Mesendoderm (in vitro differentiated cells): ENCODE measurements at regions not wholly inside any gene's neighbourhood (a gene's known extent, or its start where the extent isn't known, plus 50 kb on each side); places are given as distances from the start of the nearest gene placed in this dataset.

Experiments used
- DNase-seq: peaks from one replicate; pipeline ENCODE4 v3.0.0; 2013
- H2AK5ac ChIP-seq: 2 replicates; pipeline ENCODE4 v1.6.1; 2013; ENCODE audit warnings: low read length, inconsistent platforms
- H2BK120ac ChIP-seq: 2 replicates; pipeline ENCODE4 v1.6.1; 2013; ENCODE audit warnings: low read depth, mild to moderate bottlenecking, low read length, moderate library complexity, mixed read lengths
- H2BK15ac ChIP-seq: replicated peaks from 2 replicates; pipeline ENCODE4 v1.6.1; 2013; ENCODE audit warnings: low read depth, mild to moderate bottlenecking, moderate library complexity
- H2BK5ac ChIP-seq: 2 replicates; pipeline ENCODE4 v1.6.1; 2013; ENCODE audit warnings: low read length, inconsistent platforms
- H3K18ac ChIP-seq: 2 replicates; pipeline ENCODE4 v1.6.1; 2013; ENCODE audit warnings: mild to moderate bottlenecking, low read length, mixed read lengths
- H3K23ac ChIP-seq: one replicate; pipeline ENCODE4 v1.6.1; 2013; ENCODE audit warnings: low read length
- H3K27ac ChIP-seq: 2 replicates; pipeline ENCODE4 v1.5.1; 2013; ENCODE audit warnings: low read depth, mild to moderate bottlenecking, inconsistent platforms, low read length, moderate library complexity
- H3K27me3 ChIP-seq: 2 replicates; pipeline ENCODE4 v1.6.1; 2013; ENCODE audit warnings: low read length, control low read depth, mild to moderate bottlenecking, inconsistent platforms; ENCODE audit not compliant: insufficient read depth, poor library complexity
- H3K36me3 ChIP-seq: 2 replicates; pipeline ENCODE4 v1.6.1; 2013; ENCODE audit warnings: low read length, inconsistent platforms; ENCODE audit not compliant: control insufficient read depth, insufficient read depth
- H3K4ac ChIP-seq: one replicate; pipeline ENCODE4 v1.6.1; 2013; ENCODE audit warnings: low read depth, mild to moderate bottlenecking, low read length, moderate library complexity
- H3K4me1 ChIP-seq: 2 replicates; pipeline ENCODE4 v1.6.1; 2013; ENCODE audit warnings: low read depth, low read length, inconsistent platforms; ENCODE audit not compliant: control insufficient read depth
- H3K4me2 ChIP-seq: 2 replicates; pipeline ENCODE4 v1.6.1; 2013; ENCODE audit warnings: low read length
- H3K4me3 ChIP-seq: 2 replicates; pipeline ENCODE4 v1.5.1; 2013; ENCODE audit warnings: mild to moderate bottlenecking, low read length
- H3K56ac ChIP-seq: one replicate; pipeline ENCODE4 v1.6.1; 2013; ENCODE audit warnings: low read length
- H3K79me1 ChIP-seq: 2 replicates; pipeline ENCODE4 v1.6.1; 2013; ENCODE audit warnings: low read length, inconsistent platforms
- H3K79me2 ChIP-seq: 2 replicates; pipeline ENCODE4 v1.6.1; 2013; ENCODE audit warnings: mild to moderate bottlenecking, low read length; ENCODE audit not compliant: control insufficient read depth, insufficient read depth
- H3K9ac ChIP-seq: 2 replicates; pipeline ENCODE4 v1.6.1; 2013; ENCODE audit warnings: low read length, inconsistent platforms
- H4K5ac ChIP-seq: one replicate; pipeline ENCODE4 v1.6.1; 2013; ENCODE audit warnings: low read length
- H4K8ac ChIP-seq: one replicate; pipeline ENCODE4 v1.6.1; 2013; ENCODE audit warnings: low read depth, mild to moderate bottlenecking, control low read depth, low read length, moderate library complexity
- WGBS: extraction: QIAGEN DNeasy Blood & Tissue Kit; methylation state at CpG from one replicate; pipeline ENCODE4 v1.1.7; 2013; ENCODE audit warnings: low lambda C conversion rate, missing lambda C conversion rate; ENCODE audit not compliant: insufficient coverage; ENCODE audit errors: extremely low coverage; 5-methylcytosine and 5-hydroxymethylcytosine counted together

DNA sequence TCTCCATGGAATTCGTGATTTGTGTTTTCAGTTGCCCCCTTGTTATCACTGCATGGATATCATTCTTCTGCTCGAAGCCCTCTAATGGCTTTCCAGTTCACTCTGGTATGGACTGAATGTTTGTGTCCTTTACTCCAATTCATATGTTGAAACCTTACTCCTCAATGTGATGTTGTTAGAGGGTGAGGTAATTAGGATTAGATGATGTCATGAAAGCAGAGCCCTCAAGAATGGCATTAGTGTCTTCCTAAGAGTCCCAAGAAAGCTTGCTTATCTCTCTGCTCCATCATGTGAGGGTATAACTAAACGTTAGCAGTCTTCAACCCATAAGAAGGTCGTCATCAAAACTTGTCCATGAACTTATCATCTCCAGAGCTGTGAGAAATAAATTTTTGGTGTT lies 1626.3 kb upstream of the MIR17HG start:
- Histone ChIP-seq H3K4me1 (no peaks in the 10 kb centered on the region), H2BK15ac (no peak overlapping the region), H3K9ac (no peak overlapping the region), H3K56ac (no peak overlapping the region), H3K18ac (no peak overlapping the region), H3K4me2 (no peak overlapping the region), H3K27ac (no peak overlapping the region), H2BK5ac (no peak overlapping the region), H2BK120ac (no peak overlapping the region), H3K79me2 (no peaks in the 10 kb centered on the region), H3K23ac (no peak overlapping the region), H4K8ac (no peak overlapping the region), H3K79me1 (no peaks in the 10 kb centered on the region), H3K27me3 (no peaks in the 10 kb centered on the region), H4K5ac (no peak overlapping the region), H3K4me3 (no peak overlapping the region), H2AK5ac (no peak overlapping the region), H3K36me3 (no peaks in the 10 kb centered on the region), H3K4ac (no peak overlapping the region)
- no CpG with 5 or more reads among the region's 4 CpGs for WGBS
- no peak for DNase-seq

DNA sequence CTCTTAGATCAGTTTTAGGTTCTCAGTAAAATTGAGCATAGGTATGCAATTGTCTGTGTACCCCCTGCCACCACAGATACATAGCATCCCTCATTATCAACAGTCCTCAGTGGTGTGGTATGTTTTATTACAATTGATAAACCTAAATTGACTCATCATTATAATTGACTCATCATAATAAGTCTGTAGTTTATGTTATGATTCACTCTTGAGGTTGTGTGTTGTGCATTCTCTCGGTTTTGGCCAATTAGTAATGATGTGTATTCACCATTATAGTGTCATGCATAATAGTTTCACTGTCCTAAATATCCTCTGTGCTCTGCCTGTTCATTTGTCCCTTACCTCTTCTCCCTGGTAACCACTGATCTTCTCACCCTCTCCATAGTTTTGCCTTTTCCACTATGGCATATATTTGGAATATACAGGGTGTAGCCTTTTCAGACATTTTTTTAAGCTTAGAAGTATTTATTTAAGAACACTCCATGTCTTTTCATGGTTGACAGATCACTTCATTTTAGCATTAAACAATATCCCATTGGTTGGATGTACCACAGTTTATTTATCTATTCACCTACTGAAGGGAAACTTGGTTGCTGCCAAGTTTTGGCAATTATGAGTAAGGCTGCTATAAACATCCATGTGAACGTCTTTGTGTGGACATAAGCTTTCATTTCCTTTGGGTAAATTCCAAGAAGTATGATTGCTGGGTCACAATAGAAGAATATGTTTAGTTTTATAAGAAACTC lies 1620.6 kb upstream of the MIR17HG start:
- H4K5ac ChIP-seq: no peak overlapping the region

GRCh38 chr13:89733829-89734228 lies 1613.7 kb upstream of the MIR17HG start:
- Histone ChIP-seq H3K4me1 (no peaks in the 10 kb centered on the region), H4K5ac (no peak overlapping the region), H3K36me3 (no peaks in the 10 kb centered on the region), H3K56ac (no peak overlapping the region), H2BK15ac (no peak overlapping the region), H3K18ac (no peak overlapping the region), H3K4me2 (no peak overlapping the region), H2AK5ac (no peak overlapping the region), H2BK120ac (no peak overlapping the region), H3K9ac (no peak overlapping the region), H2BK5ac (no peak overlapping the region), H3K4me3 (no peak overlapping the region), H4K8ac (no peak overlapping the region), H3K4ac (no peak overlapping the region), H3K27me3 (no peaks in the 10 kb centered on the region), H3K79me2 (no peaks in the 10 kb centered on the region), H3K79me1 (no peaks in the 10 kb centered on the region), H3K23ac (no peak overlapping the region), H3K27ac (no peak overlapping the region)
- WGBS: 100% methylated on average over 2 of the region's 5 CpGs
- DNase-seq: no peak

More for the DNA sequence above, 1620.6 kb upstream of the MIR17HG start:
- Histone ChIP-seq H3K27ac (no peak overlapping the region), H3K79me1 (no peaks in the 10 kb centered on the region), H2BK15ac (no peak overlapping the region), H3K4me1 (no peaks in the 10 kb centered on the region), H3K36me3 (no peaks in the 10 kb centered on the region), H3K18ac (no peak overlapping the region), H3K9ac (no peak overlapping the region), H3K4me3 (no peak overlapping the region), H3K4me2 (no peak overlapping the region), H3K79me2 (no peaks in the 10 kb centered on the region), H3K56ac (no peak overlapping the region), H3K27me3 (no peaks in the 10 kb centered on the region), H4K8ac (no peak overlapping the region), H3K23ac (no peak overlapping the region), H2BK120ac (no peak overlapping the region), H2BK5ac (no peak overlapping the region), H2AK5ac (no peak overlapping the region), H3K4ac (no peak overlapping the region)
- no peak for DNase-seq
- no CpG with 5 or more reads among the region's 2 CpGs for WGBS

- H3K36me3 ChIP-seq: no peaks in the 10 kb centered on the region
- no peak overlapping the region for H2AK5ac ChIP-seq
- no peak overlapping the region for H4K5ac ChIP-seq
- no peak overlapping the region for H2BK5ac ChIP-seq
- 100% methylated on average over 1 of the region's 2 CpGs for WGBS
- no peaks in the 10 kb centered on the region for H3K79me2 ChIP-seq
- no peak overlapping the region for H3K56ac ChIP-seq
- H3K27me3 ChIP-seq: no peaks in the 10 kb centered on the region
- H3K27ac ChIP-seq: no peak overlapping the region
- DNase-seq: no peak
- no peak overlapping the region for H3K18ac ChIP-seq
- no peak overlapping the region for H3K4me3 ChIP-seq
- H3K4me2 ChIP-seq: no peak overlapping the region
- H3K23ac ChIP-seq: no peak overlapping the region
- H3K4ac ChIP-seq: no peak overlapping the region
- no peak overlapping the region for H2BK15ac ChIP-seq
- no peak overlapping the region for H2BK120ac ChIP-seq
- H3K9ac ChIP-seq: no peak overlapping the region
- H3K79me1 ChIP-seq: no peaks in the 10 kb centered on the region
- H3K4me1 ChIP-seq: no peaks in the 10 kb centered on the region
- H4K8ac ChIP-seq: no peak overlapping the region
Measured at GRCh38 chr13:89737051-89737450, 1610.4 kb upstream of the MIR17HG start.

- Histone ChIP-seq H3K56ac (no peak overlapping the region), H3K27ac (no peak overlapping the region), H2BK120ac (no peak overlapping the region), H3K18ac (no peak overlapping the region), H3K4me2 (no peak overlapping the region), H4K5ac (no peak overlapping the region), H3K79me2 (no peaks in the 10 kb centered on the region), H3K4me3 (no peak overlapping the region), H2AK5ac (no peak overlapping the region), H3K4me1 (no peaks in the 10 kb centered on the region), H3K23ac (no peak overlapping the region), H3K27me3 (no peaks in the 10 kb centered on the region), H3K79me1 (no peaks in the 10 kb centered on the region), H2BK15ac (no peak overlapping the region), H3K36me3 (no peaks in the 10 kb centered on the region), H3K4ac (no peak overlapping the region), H4K8ac (no peak overlapping the region), H3K9ac (no peak overlapping the region), H2BK5ac (no peak overlapping the region)
- no peak for DNase-seq
- WGBS: no CpG with 5 or more reads among the region's 3 CpGs
Measured at GRCh38 chr13:89738072-89738471, 1609.4 kb upstream of the MIR17HG start.
